Activated naive CD8-positive, alpha-beta T cell (primary cell): ENCODE measurements at regions not wholly inside any gene's neighbourhood (a gene's known extent, or its start where the extent isn't known, plus 50 kb on each side); places are given as distances from the start of the nearest gene placed in this dataset.
"Not testable (repeated sequence)": the region's sequence is repeated elsewhere in the genome, so short reads cannot be mapped to it uniquely, and the experiment has no call there.

Experiments used
- H3K27ac Mint-ChIP-seq: one replicate; pipeline ENCODE4 v1.8.0; 2021; ENCODE audit warnings: mixed read lengths
- H3K27me3 Mint-ChIP-seq: one replicate; pipeline ENCODE4 v1.8.0; 2021; ENCODE audit warnings: mixed read lengths
- H3K36me3 Mint-ChIP-seq: one replicate; pipeline ENCODE4 v1.8.0; 2021; ENCODE audit warnings: mixed read lengths
- H3K4me1 Mint-ChIP-seq: one replicate; pipeline ENCODE4 v1.8.0; 2021; ENCODE audit warnings: low read depth, mixed read lengths
- H3K4me3 Mint-ChIP-seq: one replicate; pipeline ENCODE4 v1.8.0; 2021; ENCODE audit warnings: mild to moderate bottlenecking, mixed read lengths
- H3K9me3 Mint-ChIP-seq: one replicate; pipeline ENCODE4 v1.8.0; 2021; ENCODE audit warnings: low read depth, mixed read lengths

- H3K4me3 Mint-ChIP-seq = no peak overlapping the region
- H3K9me3 Mint-ChIP-seq = no peaks in the 10 kb centered on the region
- H3K27ac Mint-ChIP-seq = no peak overlapping the region
- H3K27me3 Mint-ChIP-seq = no peaks in the 10 kb centered on the region
- no peaks in the 10 kb centered on the region for H3K4me1 Mint-ChIP-seq
- no peaks in the 10 kb centered on the region for H3K36me3 Mint-ChIP-seq
Measured at GRCh38 chr2:240374085-240374907, 61.2 kb upstream of the GPC1 start.

- Mint-ChIP-seq H3K27ac (no peak overlapping the region), H3K4me1 (no peaks in the 10 kb centered on the region), H3K36me3 (no peaks in the 10 kb centered on the region), H3K9me3 (no peaks in the 10 kb centered on the region), H3K4me3 (no peak overlapping the region), H3K27me3 (no peaks in the 10 kb centered on the region)
Measured at GRCh38 chr2:240375024-240375645, 60.3 kb upstream of the GPC1 start.

GRCh38 chr2:240376739-240377138 is 58.7 kb upstream of the GPC1 start:
- Mint-ChIP-seq H3K27me3 (no peaks in the 10 kb centered on the region), H3K9me3 (no peaks in the 10 kb centered on the region), H3K27ac (no peak overlapping the region), H3K4me1 (no peaks in the 10 kb centered on the region), H3K36me3 (no peaks in the 10 kb centered on the region), H3K4me3 (no peak overlapping the region)

- H3K4me1 Mint-ChIP-seq = no peaks in the 10 kb centered on the region
- H3K36me3 Mint-ChIP-seq = no peaks in the 10 kb centered on the region
- no peak overlapping the region for H3K27ac Mint-ChIP-seq
- no peaks in the 10 kb centered on the region for H3K27me3 Mint-ChIP-seq
- H3K4me3 Mint-ChIP-seq = no peak overlapping the region
- no peaks in the 10 kb centered on the region for H3K9me3 Mint-ChIP-seq
Measured at GRCh38 chr2:240377366-240377765, 58.1 kb upstream of the GPC1 start.

GRCh38 chr2:240379089-240379636 is 56.3 kb upstream of the GPC1 start:
- H3K36me3 Mint-ChIP-seq = no peaks in the 10 kb centered on the region
- no peaks in the 10 kb centered on the region for H3K27me3 Mint-ChIP-seq
- no peak overlapping the region for H3K27ac Mint-ChIP-seq
- H3K4me1 Mint-ChIP-seq = no peaks in the 10 kb centered on the region
- H3K4me3 Mint-ChIP-seq = no peak overlapping the region
- no peaks in the 10 kb centered on the region for H3K9me3 Mint-ChIP-seq

- no peaks in the 10 kb centered on the region for H3K27me3 Mint-ChIP-seq
- H3K36me3 Mint-ChIP-seq = no peaks in the 10 kb centered on the region
- no peak overlapping the region for H3K4me3 Mint-ChIP-seq
- H3K4me1 Mint-ChIP-seq = no peaks in the 10 kb centered on the region
- H3K9me3 Mint-ChIP-seq = no peaks in the 10 kb centered on the region
- no peak overlapping the region for H3K27ac Mint-ChIP-seq
Measured at GRCh38 chr2:240383099-240383758, 52.2 kb upstream of the GPC1 start.

GRCh38 chr2:240383871-240384700 is 51.4 kb upstream of the GPC1 start:
- Mint-ChIP-seq H3K27me3 (no peaks in the 10 kb centered on the region), H3K36me3 (no peaks in the 10 kb centered on the region), H3K9me3 (no peaks in the 10 kb centered on the region), H3K27ac (no peak overlapping the region), H3K4me3 (no peak overlapping the region), H3K4me1 (no peaks in the 10 kb centered on the region)

- no peaks in the 10 kb centered on the region for H3K4me1 Mint-ChIP-seq
- no peaks in the 10 kb centered on the region for H3K9me3 Mint-ChIP-seq
- no peak overlapping the region for H3K4me3 Mint-ChIP-seq
- no peaks in the 10 kb centered on the region for H3K27me3 Mint-ChIP-seq
- no peaks in the 10 kb centered on the region for H3K36me3 Mint-ChIP-seq
- H3K27ac Mint-ChIP-seq = no peak overlapping the region
Measured at GRCh38 chr2:240384711-240385450, 50.6 kb upstream of the GPC1 start.

- not testable (repeated sequence) for H3K27me3 Mint-ChIP-seq, H3K4me3 Mint-ChIP-seq, H3K36me3 Mint-ChIP-seq, H3K4me1 Mint-ChIP-seq, H3K9me3 Mint-ChIP-seq, H3K27ac Mint-ChIP-seq
Measured at GRCh38 chr2:240385451-240386161, 49.9 kb upstream of the GPC1 start.
